ENCODE measurements at regions not wholly inside any gene's neighbourhood (a gene's known extent, or its start where the extent isn't known, plus 50 kb on each side); places are given as distances from the start of the nearest gene placed in this dataset.
A peak's percentile ranks its signal among the peaks of the same experiment; 100 is the strongest.

DNA sequence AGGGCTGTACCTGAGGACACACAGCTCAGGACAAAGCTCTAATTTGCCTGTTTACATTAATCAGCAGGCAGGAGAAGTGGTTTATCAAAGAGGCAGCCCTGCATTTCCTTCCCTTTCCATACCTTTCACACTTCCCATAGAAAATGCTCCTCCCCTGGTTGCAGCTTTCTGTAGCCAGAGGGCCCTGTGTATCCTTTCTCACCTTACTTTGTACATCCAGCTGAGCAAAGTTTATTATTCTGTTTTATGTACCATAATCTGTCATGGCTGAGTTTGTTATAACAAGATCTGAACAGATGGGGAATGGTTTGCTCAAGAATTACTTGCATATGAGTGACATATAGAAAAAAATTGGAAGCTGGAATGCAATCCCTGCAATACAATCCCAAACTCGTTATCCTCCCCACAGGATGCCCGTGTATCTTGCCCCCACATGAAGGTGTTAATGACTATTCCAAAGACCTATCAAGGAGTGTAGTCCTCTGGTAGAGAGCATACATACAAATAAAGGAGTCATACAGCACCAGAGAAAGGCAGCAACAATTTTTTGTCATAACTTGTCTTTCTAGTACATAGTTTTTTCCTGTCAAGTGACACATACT is 1025.8 kb upstream of the KLHL29 start:
- Histone ChIP-seq H3K4me1 (no peaks in the 10 kb centered on the region), H3K36me3 (no peaks in the 10 kb centered on the region), H3K9me3 (no peaks in the 10 kb centered on the region), H3K4me3 (ENCODE audit: low read depth, low read length) (no peak overlapping the region), H3K27me3 (no peaks in the 10 kb centered on the region)
- no peak for TF ChIP-seq CTCF (IDR thresholded peaks at IDR 0.05; ENCODE audit: low read depth, low read length)
- no peak for DNase-seq

DNA sequence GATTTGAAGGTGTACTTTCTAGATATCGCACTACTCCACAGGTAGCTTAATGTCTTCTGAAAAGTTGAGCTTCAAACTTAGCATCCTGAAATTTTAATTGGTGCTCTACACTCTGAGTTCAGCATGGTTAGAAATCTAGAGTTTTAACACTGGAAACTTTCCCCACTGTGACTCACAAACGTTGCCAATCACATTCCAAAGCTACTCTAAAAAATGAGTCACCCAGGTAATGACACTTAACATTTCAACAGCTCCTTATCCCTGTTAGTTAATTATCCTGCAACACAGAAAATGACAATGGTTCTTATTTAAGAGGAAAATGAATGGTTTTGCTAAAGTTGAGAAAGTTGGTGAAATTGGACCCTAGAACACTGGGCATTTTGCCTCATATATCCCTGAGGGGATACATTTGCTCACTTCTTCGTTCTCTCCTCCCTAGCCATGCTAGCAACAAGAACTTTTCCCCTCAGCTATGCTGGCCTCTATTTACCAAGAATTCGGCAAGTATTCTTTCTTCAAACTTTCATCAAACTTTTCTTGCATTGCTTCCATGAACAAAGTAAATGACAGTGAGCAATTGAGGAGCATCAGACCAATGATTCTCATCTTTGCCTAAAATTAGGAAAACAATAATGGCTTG is 1024.1 kb upstream of the KLHL29 start:
- Histone ChIP-seq H3K4me1 (no peaks in the 10 kb centered on the region), H3K36me3 (no peaks in the 10 kb centered on the region), H3K4me3 (ENCODE audit: low read depth, low read length) (no peak overlapping the region), H3K27me3 (no peaks in the 10 kb centered on the region), H3K9me3 (no peaks in the 10 kb centered on the region)
- DNase-seq = no peak
- TF ChIP-seq CTCF (IDR thresholded peaks at IDR 0.05; ENCODE audit: low read depth, low read length) = no peak

GRCh38 chr2:22361571-22361970 is 1023.4 kb upstream of the KLHL29 start:
- H3K4me1 ChIP-seq = no peaks in the 10 kb centered on the region
- DNase-seq = no peak
- no peak overlapping the region for H3K4me3 ChIP-seq (ENCODE audit: low read depth, low read length)
- no peak for TF ChIP-seq CTCF (IDR thresholded peaks at IDR 0.05; ENCODE audit: low read depth, low read length)
- H3K9me3 ChIP-seq = no peaks in the 10 kb centered on the region
- H3K27me3 ChIP-seq = no peaks in the 10 kb centered on the region
- H3K36me3 ChIP-seq = no peaks in the 10 kb centered on the region

- Histone ChIP-seq H3K4me1 (no peaks in the 10 kb centered on the region; the same call in 1 of the 2 replicates), H3K9me3 (no peaks in the 10 kb centered on the region), H3K27me3 (no peaks in the 10 kb centered on the region), H3K36me3 (no peaks in the 10 kb centered on the region), H3K4me3 (ENCODE audit: low read depth, low read length) (no peak overlapping the region)
- peak; percentile 27 for DNase-seq
- peak; percentile 45 for TF ChIP-seq CTCF (IDR thresholded peaks at IDR 0.05; ENCODE audit: low read depth, low read length)
Measured at GRCh38 chr2:22375096-22375495, 1009.9 kb upstream of the KLHL29 start.

GRCh38 chr2:22377268-22377667 is 1007.7 kb upstream of the KLHL29 start:
- Histone ChIP-seq H3K36me3 (no peaks in the 10 kb centered on the region), H3K27me3 (no peaks in the 10 kb centered on the region), H3K4me3 (ENCODE audit: low read depth, low read length) (no peak overlapping the region), H3K9me3 (no peaks in the 10 kb centered on the region), H3K4me1 (no peaks in the 10 kb centered on the region; the same call in 1 of the 2 replicates)
- TF ChIP-seq CTCF (IDR thresholded peaks at IDR 0.05; ENCODE audit: low read depth, low read length) = no peak
- DNase-seq = no peak

DNA sequence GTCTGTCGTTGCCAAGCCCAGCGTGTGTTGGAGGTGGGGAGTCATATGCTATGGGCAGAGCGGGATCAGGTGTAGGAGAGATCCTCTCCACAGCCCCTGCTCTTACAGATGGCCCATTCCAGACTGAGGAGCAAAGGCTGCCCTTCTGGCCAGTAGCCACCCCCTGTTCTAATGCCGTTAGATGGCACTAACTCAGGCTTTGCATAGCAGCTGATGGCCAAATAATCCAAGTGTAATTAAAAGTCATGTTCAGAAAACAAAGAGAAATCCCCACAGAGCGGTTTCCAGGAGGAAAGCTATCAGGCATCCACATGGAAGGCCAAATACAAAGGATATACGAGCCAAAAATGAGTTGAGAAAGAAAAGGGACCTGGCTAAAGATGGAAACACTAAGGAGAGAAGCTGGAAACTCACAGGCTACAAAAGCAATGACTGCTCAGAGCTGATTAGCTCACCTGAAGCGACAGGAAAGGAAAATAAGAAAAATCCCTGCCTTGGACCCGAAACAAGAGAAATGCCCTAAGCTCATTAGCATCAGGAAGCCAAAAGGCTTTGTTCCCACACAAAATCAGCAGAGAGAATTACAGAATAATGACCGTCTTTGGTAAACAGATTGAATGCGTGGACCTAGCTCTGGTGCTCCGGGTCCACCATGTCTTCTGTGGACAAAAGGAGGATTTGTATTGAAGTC is 1002.4 kb upstream of the KLHL29 start:
- Histone ChIP-seq H3K27me3 (no peaks in the 10 kb centered on the region), H3K4me1 (no peaks in the 10 kb centered on the region), H3K36me3 (no peaks in the 10 kb centered on the region), H3K4me3 (ENCODE audit: low read depth, low read length) (no peak overlapping the region), H3K9me3 (no peaks in the 10 kb centered on the region)
- TF ChIP-seq CTCF (IDR thresholded peaks at IDR 0.05; ENCODE audit: low read depth, low read length) = no peak
- DNase-seq = no peak

Data from BE2C (cell line).